HepG2 (cell line): ENCODE measurements at regions not wholly inside any gene's neighbourhood (a gene's known extent, or its start where the extent isn't known, plus 50 kb on each side); places are given as distances from the start of the nearest gene placed in this dataset.
A peak's percentile ranks its signal among the peaks of the same experiment; 100 is the strongest.

ENCODE experiments used
- ATF7-NPFF ChIP-seq: sonication (generic); formaldehyde crosslinking; IDR thresholded peaks from 2 replicates; pipeline ENCODE4 v1.8.1; 2023; ENCODE audit warnings: mild to moderate bottlenecking, low read depth, missing genetic modification reagents, moderate library complexity
- CREM ChIP-seq, 2 experiments: sonication (generic) in 1 of 2; formaldehyde crosslinking in 1 of 2; IDR thresholded peaks; 2 replicates each; pipeline versions ENCODE4 v1.4.0 to v1.6.1; 2016 to 2020; ENCODE audit warnings: antibody characterized with exemption in 1 of 2, mild to moderate bottlenecking in 1 of 2, missing genetic modification reagents in 1 of 2
- DNMT3B ChIP-seq: conservative IDR thresholded peaks from 2 replicates; pipeline ENCODE4 v1.6.1; 2016; ENCODE audit warnings: missing biosample characterization, control low read depth
- FOXK2 ChIP-seq: fragments of 450-650 bp; IDR thresholded peaks from 2 replicates; pipeline ENCODE4 v1.6.1; 2016
- HIVEP1 ChIP-seq: sonication (generic); formaldehyde crosslinking; IDR thresholded peaks from 2 replicates; pipeline ENCODE4 v1.4.0; 2020; ENCODE audit warnings: mild to moderate bottlenecking, missing genetic modification reagents
- JUNB ChIP-seq: sonication (generic); formaldehyde crosslinking; IDR thresholded peaks from 2 replicates; pipeline ENCODE4 v1.8.0; 2022; ENCODE audit warnings: missing genetic modification reagents, mild to moderate bottlenecking, borderline replicate concordance
- SIN3A ChIP-seq: IDR thresholded peaks from 2 replicates; pipeline ENCODE4 v1.6.1; 2011; ENCODE audit warnings: low read depth, mild to moderate bottlenecking, control low read depth, low read length, borderline replicate concordance
- SKI ChIP-seq: fragments of 450-650 bp; IDR thresholded peaks from one replicate; pipeline ENCODE4 v1.6.1; 2018; ENCODE audit warnings: mild to moderate bottlenecking; ENCODE audit not compliant: partially characterized antibody
- SRF ChIP-seq: IDR thresholded peaks from 2 replicates; pipeline ENCODE4 v1.6.1; 2011; ENCODE audit warnings: mild to moderate bottlenecking, low read depth, low read length, moderate library complexity
- ZFP37 ChIP-seq: sonication (generic); formaldehyde crosslinking; IDR thresholded peaks from 2 replicates; pipeline ENCODE4 v1.4.0; 2020; ENCODE audit warnings: missing genetic modification reagents, borderline replicate concordance
- ZNF160 ChIP-seq: sonication (generic); formaldehyde crosslinking; IDR thresholded peaks from 2 replicates; pipeline ENCODE4 v1.8.0; 2022; ENCODE audit warnings: mild to moderate bottlenecking, inconsistent platforms, missing genetic modification reagents
- ZNF337 ChIP-seq: sonication (generic); formaldehyde crosslinking; IDR thresholded peaks from 2 replicates; pipeline ENCODE4 v1.5.1; 2020; ENCODE audit warnings: missing genetic modification reagents, low read depth, mild to moderate bottlenecking, borderline replicate concordance
- ZNF501 ChIP-seq: sonication (generic); formaldehyde crosslinking; IDR thresholded peaks from 2 replicates; pipeline ENCODE4 v1.5.1; 2020; ENCODE audit warnings: mild to moderate bottlenecking, moderate library complexity, missing genetic modification reagents
- ZNF672 ChIP-seq: sonication (generic); formaldehyde crosslinking; IDR thresholded peaks from 2 replicates; pipeline ENCODE4 v1.8.1; 2022; ENCODE audit warnings: missing genetic modification reagents
- ZSCAN31 ChIP-seq: sonication (generic); formaldehyde crosslinking; IDR thresholded peaks from 2 replicates; pipeline ENCODE4 v1.5.0; 2020; ENCODE audit warnings: low read depth, mild to moderate bottlenecking, missing genetic modification reagents
- TF ChIP-seq, protein P1 (sequence below): sonication (generic); formaldehyde crosslinking; IDR thresholded peaks from 2 replicates; pipeline ENCODE4 v1.4.0; 2020; ENCODE audit warnings: missing genetic modification reagents
- TF ChIP-seq, protein P2 (sequence below): sonication (generic); formaldehyde crosslinking; IDR thresholded peaks from 2 replicates; pipeline ENCODE4 v1.4.0; 2020; ENCODE audit warnings: missing genetic modification reagents
- TF ChIP-seq, protein P3 (sequence below): sonication (generic); formaldehyde crosslinking; IDR thresholded peaks from 2 replicates; pipeline ENCODE4 v1.4.0; 2020; ENCODE audit warnings: missing genetic modification reagents, borderline replicate concordance

DNA sequence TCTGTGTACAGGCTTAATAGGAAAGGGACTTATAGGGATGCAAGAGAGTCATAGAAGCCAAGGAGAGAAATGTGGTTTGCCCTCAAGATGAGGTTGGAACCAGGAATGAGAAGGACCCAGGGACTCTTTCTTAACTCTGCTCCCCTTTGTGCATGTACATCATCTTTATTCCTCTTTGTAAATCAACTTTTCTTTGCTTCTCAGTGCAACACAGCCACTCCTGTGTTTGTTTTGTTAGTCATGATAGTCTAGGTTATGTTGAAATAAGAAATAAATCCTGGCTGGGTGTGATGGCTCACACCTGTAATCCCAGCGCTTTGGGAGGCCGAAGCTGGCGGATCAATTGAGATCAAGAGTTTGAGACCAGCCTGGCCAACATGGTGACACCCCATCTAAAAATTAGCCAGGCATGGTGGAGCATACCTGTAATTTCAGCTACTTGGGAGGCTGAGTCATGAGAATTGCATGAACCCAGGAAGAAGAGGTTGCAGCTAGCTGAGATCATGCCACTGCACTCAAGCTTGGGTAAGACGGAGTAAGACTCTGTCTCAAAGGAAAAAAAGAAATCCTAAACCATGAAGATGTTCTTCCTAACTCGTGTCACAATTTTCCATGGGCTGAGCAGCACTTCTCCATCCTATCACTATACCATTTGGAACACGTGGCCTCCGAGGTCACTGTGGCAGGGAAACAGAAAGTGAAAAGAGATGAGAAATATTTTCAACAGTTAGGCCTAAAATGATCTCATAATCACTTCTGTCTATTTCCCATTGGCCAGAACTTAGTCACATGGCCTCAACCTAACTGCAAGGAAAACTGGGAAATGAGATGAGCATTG lies 73.0 kb upstream of the TMEM17 start (continued):
- TF ChIP-seq ZSCAN31 (0 out of 2 replicates have a peak, but pooled peaks have one; percentile 30), ZNF672 (CRISPR knock-in tag) (no peak), FOXK2 (no peak), HIVEP1 (no peak), ZNF160 (CRISPR knock-in tag) (no peak), DNMT3B (CRISPR knock-in tag) (no peak; the same call in 1 of the 2 replicates), SKI (peak; percentile 63), ZNF337 (CRISPR knock-in tag) (no peak), JUNB (CRISPR knock-in tag) (peak; percentile 26; the same call in 1 of the 2 replicates), ATF7-NPFF (CRISPR knock-in tag) (0 out of 2 replicates have a peak, but pooled peaks have one; percentile 31), CREM (IDR thresholded peaks at IDR 0.05) (no peak), CREM (CRISPR knock-in tag; IDR thresholded peaks at IDR 0.05) (no peak), ZFP37 (CRISPR knock-in tag) (no peak), SRF (no peak), SIN3A (no peak), ZNF501 (CRISPR knock-in tag) (no peak)
- TF ChIP-seq, protein P1, sequence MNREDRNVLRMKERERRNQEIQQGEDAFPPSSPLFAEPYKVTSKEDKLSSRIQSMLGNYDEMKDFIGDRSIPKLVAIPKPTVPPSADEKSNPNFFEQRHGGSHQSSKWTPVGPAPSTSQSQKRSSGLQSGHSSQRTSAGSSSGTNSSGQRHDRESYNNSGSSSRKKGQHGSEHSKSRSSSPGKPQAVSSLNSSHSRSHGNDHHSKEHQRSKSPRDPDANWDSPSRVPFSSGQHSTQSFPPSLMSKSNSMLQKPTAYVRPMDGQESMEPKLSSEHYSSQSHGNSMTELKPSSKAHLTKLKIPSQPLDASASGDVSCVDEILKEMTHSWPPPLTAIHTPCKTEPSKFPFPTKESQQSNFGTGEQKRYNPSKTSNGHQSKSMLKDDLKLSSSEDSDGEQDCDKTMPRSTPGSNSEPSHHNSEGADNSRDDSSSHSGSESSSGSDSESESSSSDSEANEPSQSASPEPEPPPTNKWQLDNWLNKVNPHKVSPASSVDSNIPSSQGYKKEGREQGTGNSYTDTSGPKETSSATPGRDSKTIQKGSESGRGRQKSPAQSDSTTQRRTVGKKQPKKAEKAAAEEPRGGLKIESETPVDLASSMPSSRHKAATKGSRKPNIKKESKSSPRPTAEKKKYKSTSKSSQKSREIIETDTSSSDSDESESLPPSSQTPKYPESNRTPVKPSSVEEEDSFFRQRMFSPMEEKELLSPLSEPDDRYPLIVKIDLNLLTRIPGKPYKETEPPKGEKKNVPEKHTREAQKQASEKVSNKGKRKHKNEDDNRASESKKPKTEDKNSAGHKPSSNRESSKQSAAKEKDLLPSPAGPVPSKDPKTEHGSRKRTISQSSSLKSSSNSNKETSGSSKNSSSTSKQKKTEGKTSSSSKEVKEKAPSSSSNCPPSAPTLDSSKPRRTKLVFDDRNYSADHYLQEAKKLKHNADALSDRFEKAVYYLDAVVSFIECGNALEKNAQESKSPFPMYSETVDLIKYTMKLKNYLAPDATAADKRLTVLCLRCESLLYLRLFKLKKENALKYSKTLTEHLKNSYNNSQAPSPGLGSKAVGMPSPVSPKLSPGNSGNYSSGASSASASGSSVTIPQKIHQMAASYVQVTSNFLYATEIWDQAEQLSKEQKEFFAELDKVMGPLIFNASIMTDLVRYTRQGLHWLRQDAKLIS (CRISPR knock-in tag), result no peak
- TF ChIP-seq, protein P2, sequence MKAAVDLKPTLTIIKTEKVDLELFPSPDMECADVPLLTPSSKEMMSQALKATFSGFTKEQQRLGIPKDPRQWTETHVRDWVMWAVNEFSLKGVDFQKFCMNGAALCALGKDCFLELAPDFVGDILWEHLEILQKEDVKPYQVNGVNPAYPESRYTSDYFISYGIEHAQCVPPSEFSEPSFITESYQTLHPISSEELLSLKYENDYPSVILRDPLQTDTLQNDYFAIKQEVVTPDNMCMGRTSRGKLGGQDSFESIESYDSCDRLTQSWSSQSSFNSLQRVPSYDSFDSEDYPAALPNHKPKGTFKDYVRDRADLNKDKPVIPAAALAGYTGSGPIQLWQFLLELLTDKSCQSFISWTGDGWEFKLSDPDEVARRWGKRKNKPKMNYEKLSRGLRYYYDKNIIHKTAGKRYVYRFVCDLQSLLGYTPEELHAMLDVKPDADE (CRISPR knock-in tag), result no peak
- TF ChIP-seq, protein P3, sequence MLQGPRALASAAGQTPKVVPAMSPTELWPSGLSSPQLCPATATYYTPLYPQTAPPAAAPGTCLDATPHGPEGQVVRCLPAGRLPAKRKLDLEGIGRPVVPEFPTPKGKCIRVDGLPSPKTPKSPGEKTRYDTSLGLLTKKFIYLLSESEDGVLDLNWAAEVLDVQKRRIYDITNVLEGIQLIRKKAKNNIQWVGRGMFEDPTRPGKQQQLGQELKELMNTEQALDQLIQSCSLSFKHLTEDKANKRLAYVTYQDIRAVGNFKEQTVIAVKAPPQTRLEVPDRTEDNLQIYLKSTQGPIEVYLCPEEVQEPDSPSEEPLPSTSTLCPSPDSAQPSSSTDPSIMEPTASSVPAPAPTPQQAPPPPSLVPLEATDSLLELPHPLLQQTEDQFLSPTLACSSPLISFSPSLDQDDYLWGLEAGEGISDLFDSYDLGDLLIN (CRISPR knock-in tag), result no peak
